T47D (cell line): ENCODE measurements at regions not wholly inside any gene's neighbourhood (a gene's known extent, or its start where the extent isn't known, plus 50 kb on each side); places are given as distances from the start of the nearest gene placed in this dataset.
A peak's percentile ranks its signal among the peaks of the same experiment; 100 is the strongest.

Experiments used
- DNase-seq, 2 experiments: peaks; one replicate each; pipeline versions ENCODE4 v3.0.0 to v3.0.0-alpha.2; 2011 to 2012; ENCODE audit warnings: low read depth in 1 of 2, low spot score in 1 of 2
- JUND ChIP-seq: IDR thresholded peaks from 2 replicates; pipeline ENCODE4 v1.6.1; 2012; ENCODE audit warnings: low read depth
- in situ Hi-C: cut with HindIII; loops from 2 replicates; pipeline ENCODE4 v1.10.0; 2016; ENCODE audit warnings: low sequenced_read_pairs, low pct_unique_long_range_greater_than_20kb

GRCh38 chr7:25647872-25648271 lies 419.6 kb upstream of the NPVF start:
- in situ Hi-C loops, result no loop called here
- TF ChIP-seq JUND, result no peak
- no peak for DNase-seq

GRCh38 chr7:25652366-25652765 lies 424.1 kb upstream of the NPVF start:
- no peak for TF ChIP-seq JUND
- no peak for DNase-seq
- in situ Hi-C loops, result no loop called here

GRCh38 chr7:25653384-25653783 lies 425.1 kb upstream of the NPVF start:
- in situ Hi-C loops, result no loop called here
- TF ChIP-seq JUND, result no peak
- peak in 1 of 2 experiments; percentile 57 for DNase-seq

- in situ Hi-C loops, result no loop called here
- no peak for DNase-seq
- no peak for TF ChIP-seq JUND
These were observed 427.8 kb upstream of the NPVF start for GRCh38 chr7:25656071-25656470.

- no peak for TF ChIP-seq JUND
- in situ Hi-C loops, result no loop called here
- DNase-seq, result no peak
These were observed 428.3 kb upstream of the NPVF start for GRCh38 chr7:25656581-25657026.

GRCh38 chr7:25658375-25658774 lies 430.1 kb upstream of the NPVF start:
- TF ChIP-seq JUND, result no peak
- in situ Hi-C loops, result no loop called here

GRCh38 chr7:25659841-25660240 lies 431.6 kb upstream of the NPVF start:
- in situ Hi-C loops, result no loop called here
- no peak for TF ChIP-seq JUND
- no peak for DNase-seq

More at GRCh38 chr7:25658375-25658774, 430.1 kb upstream of the NPVF start:
- no peak for DNase-seq

GRCh38 chr7:25662841-25663800 lies 434.8 kb upstream of the NPVF start:
- peak in 1 of 2 experiments; percentile 84 for DNase-seq
- in situ Hi-C loops, result no loop called here
- no peak for TF ChIP-seq JUND

- in situ Hi-C loops, result no loop called here
- DNase-seq, result no peak
- TF ChIP-seq JUND, result no peak
These were observed 435.6 kb upstream of the NPVF start for GRCh38 chr7:25663877-25664276.

- no peak for DNase-seq
- in situ Hi-C loops, result no loop called here
- TF ChIP-seq JUND, result no peak
These were observed 436.3 kb upstream of the NPVF start for GRCh38 chr7:25664593-25664992.

GRCh38 chr7:25665374-25665773 lies 437.1 kb upstream of the NPVF start:
- in situ Hi-C loops, result no loop called here
- TF ChIP-seq JUND, result peak; percentile 55; the same call in 1 of the 2 replicates
- peak; percentile 25 to 97 for DNase-seq

GRCh38 chr7:25665903-25666670 lies 437.8 kb upstream of the NPVF start:
- peak in 1 of 2 experiments; percentile 97 for DNase-seq
- in situ Hi-C loops, result no loop called here
- TF ChIP-seq JUND, result peak; percentile 75; the same call in 1 of the 2 replicates

- TF ChIP-seq JUND, result no peak
- in situ Hi-C loops, result no loop called here
- no peak for DNase-seq
These were observed 438.4 kb upstream of the NPVF start for GRCh38 chr7:25666671-25667060.
